B cell (primary cell): ENCODE measurements at regions not wholly inside any gene's neighbourhood (a gene's known extent, or its start where the extent isn't known, plus 50 kb on each side); places are given as distances from the start of the nearest gene placed in this dataset.

ENCODE experiments used
- ATAC-seq: fragments of 200-7000 bp; cut with Tn5 transposase; one replicate; pipeline ENCODE4 v1.10.0; 2021; ENCODE audit warnings: low read depth, mild to moderate bottlenecking, moderate number of reproducible peaks, moderate library complexity
- CTCF ChIA-PET: fragments of 350-600 bp; sonication (Branson Sonifier 250); formaldehyde crosslinking; loops from one replicate; lab custom pipeline; 2021; ENCODE audit warnings: antibody characterized with exemption, inconsistent platforms; lab: Charles Lee
- POLR2A ChIA-PET: fragments of 350-600 bp; sonication (Branson Sonifier 250); formaldehyde crosslinking; loops from one replicate; lab custom pipeline; 2021; ENCODE audit warnings: antibody characterized with exemption; lab: Charles Lee
- DNase-seq: peaks from one replicate; pipeline ENCODE4 v3.0.0; 2013
- H2AFZ ChIP-seq: 2 replicates; pipeline ENCODE4 v1.6.1; 2012; ENCODE audit warnings: mild to moderate bottlenecking, low read depth, low read length; ENCODE audit not compliant: insufficient read depth, poor library complexity, severe bottlenecking
- H3K27ac ChIP-seq, 2 donors: 1 replicate in 1 of 2; 2 replicates in 1 of 2; pipeline ENCODE4 v1.5.1; 2012 to 2013; ENCODE audit warnings: low read length in 2 of 2, mild to moderate bottlenecking in 2 of 2, moderate library complexity in 1 of 2
- H3K27me3 ChIP-seq, 4 experiments: fragments of 200-600 bp in 1 of 4; sonication (generic) in 1 of 4; replicated peaks in 1 of 4; 1 replicate in 2 of 4; 2 replicates in 2 of 4; pipeline versions ENCODE4 v1.6.1 to v1.7.0; 2013 to 2016; ENCODE audit warnings: low read length in 3 of 4, mild to moderate bottlenecking in 2 of 4, mixed read lengths in 1 of 4, moderate library complexity in 1 of 4; ENCODE audit not compliant: insufficient read depth in 4 of 4, control insufficient read depth in 3 of 4; ENCODE audit errors: control extremely low read depth in 1 of 4
- H3K36me3 ChIP-seq, 2 experiments: replicated peaks in 1 of 2; 1 replicate in 1 of 2; 2 replicates in 1 of 2; pipeline versions ENCODE4 v1.6.1 to v1.7.1; 2013; ENCODE audit warnings: low read length in 1 of 2; ENCODE audit not compliant: insufficient read depth in 2 of 2, control insufficient read depth in 1 of 2; ENCODE audit errors: control extremely low read depth in 1 of 2, extremely low read depth in 1 of 2
- H3K4me1 ChIP-seq, 2 donors: fragments of 200-600 bp in 1 of 2; sonication (generic) in 1 of 2; 1 replicate in 1 of 2; 2 replicates in 1 of 2; pipeline versions ENCODE4 v1.5.1 to v1.6.1; 2013 to 2017; ENCODE audit warnings: low read length in 2 of 2; ENCODE audit not compliant: control insufficient read depth in 2 of 2, insufficient read depth in 2 of 2
- H3K4me2 ChIP-seq: replicated peaks from 2 replicates; pipeline ENCODE3; 2012; ENCODE audit warnings: mild to moderate bottlenecking, low read depth, low read length; ENCODE audit not compliant: poor library complexity, severe bottlenecking
- H3K4me3 ChIP-seq, 5 experiments: fragments of 200-600 bp in 1 of 5; sonication (generic) in 1 of 5; 1 replicate in 3 of 5; 2 replicates in 2 of 5; pipeline versions ENCODE4 v1.5.1 to v1.7.0; 2011 to 2016; ENCODE audit warnings: low read length in 4 of 5, mild to moderate bottlenecking in 4 of 5, low read depth in 2 of 5, control low read depth in 1 of 5, moderate library complexity in 1 of 5; ENCODE audit not compliant: insufficient read depth in 1 of 5; ENCODE audit errors: control extremely low read depth in 1 of 5, extremely low read depth in 1 of 5
- H3K79me2 ChIP-seq: fragments of 200-600 bp; sonication (generic); one replicate; pipeline ENCODE4 v1.6.0; 2016; ENCODE audit warnings: low read length; ENCODE audit not compliant: control insufficient read depth, insufficient read depth
- H3K9ac ChIP-seq: fragments of 200-600 bp; sonication (generic); 2 replicates; pipeline ENCODE4 v1.6.1; 2017; ENCODE audit warnings: mild to moderate bottlenecking, low read length, moderate library complexity
- H3K9me3 ChIP-seq, 3 donors: one replicate each; pipeline versions ENCODE4 v1.6.1 to v1.7.1; 2013; ENCODE audit warnings: low read length in 2 of 3; ENCODE audit not compliant: control insufficient read depth in 2 of 3, insufficient read depth in 1 of 3; ENCODE audit errors: control extremely low read depth in 1 of 3
- H4K20me1 ChIP-seq: 2 replicates; pipeline ENCODE4 v1.6.0; 2012; ENCODE audit warnings: mild to moderate bottlenecking, low read length; ENCODE audit not compliant: insufficient read depth, control insufficient read depth, poor library complexity, severe bottlenecking
- H3K27ac Mint-ChIP-seq: one replicate; pipeline ENCODE4 v1.8.0; 2021; ENCODE audit warnings: mixed read lengths
- H3K27me3 Mint-ChIP-seq: one replicate; pipeline ENCODE4 v1.8.0; 2021; ENCODE audit warnings: mixed read lengths
- H3K4me1 Mint-ChIP-seq: one replicate; pipeline ENCODE4 v1.8.0; 2021; ENCODE audit warnings: mixed read lengths
- H3K4me3 Mint-ChIP-seq: one replicate; pipeline ENCODE4 v1.8.0; 2021; ENCODE audit warnings: mixed read lengths
- H3K9me3 Mint-ChIP-seq: one replicate; pipeline ENCODE4 v1.8.0; 2022; ENCODE audit warnings: mixed read lengths; ENCODE audit not compliant: insufficient read depth
- CTCF ChIP-seq: fragments of 200-600 bp; IDR thresholded peaks from one replicate; pipeline ENCODE4 v1.8.0; 2022; ENCODE audit warnings: antibody characterized with exemption, mild to moderate bottlenecking
- EZH2 ChIP-seq: IDR thresholded peaks from 2 replicates; pipeline ENCODE4 v1.6.1; 2012; ENCODE audit warnings: borderline replicate concordance, low read depth, mild to moderate bottlenecking, moderate library complexity, low read length; ENCODE audit not compliant: insufficient read depth, poor library complexity, severe bottlenecking
- WGBS: methylation state at CpG from one replicate; pipeline ENCODE4 v1.1.5; 2013; ENCODE audit warnings: missing lambda C conversion rate; ENCODE audit not compliant: insufficient coverage; 5-methylcytosine and 5-hydroxymethylcytosine counted together
- intact Hi-C: fragments of 100-400 bp; cut with micrococcal nuclease; formaldehyde crosslinking; loops from one replicate; pipeline ENCODE4 v1.10.0; 2022

- no peaks in the 10 kb centered on the region for H3K27me3 Mint-ChIP-seq
These were observed 172.0 kb upstream of the NTM start for GRCh38 chr11:131198161-131199014.

GRCh38 chr11:131199015-131199280 lies 171.5 kb upstream of the NTM start:
- ChIA-PET POLR2A (no interaction called here), CTCF (no interaction called here)
- Histone ChIP-seq H3K27ac (no peak overlapping the region), H3K9me3 (peaks cover 0 to 12% (median 0%) of the 10 kb centered on the region in 3 donors), H4K20me1 (no peaks in the 10 kb centered on the region), H3K4me3 (no peak overlapping the region), H3K36me3 (no peaks in the 10 kb centered on the region), H2AFZ (no peak overlapping the region), H3K9ac (no peak overlapping the region), H3K4me1 (no peaks in the 10 kb centered on the region), H3K4me2 (no peak overlapping the region), H3K79me2 (no peaks in the 10 kb centered on the region), H3K27me3 (no peaks in the 10 kb centered on the region)
- DNase-seq: no peak
- ATAC-seq: no peak
- Mint-ChIP-seq H3K4me3 (no peak overlapping the region), H3K27me3 (no peaks in the 10 kb centered on the region), H3K9me3 (no peaks in the 10 kb centered on the region), H3K27ac (no peak overlapping the region), H3K4me1 (no peaks in the 10 kb centered on the region)
- 93% methylated on average over 8 of the region's 8 CpGs for WGBS
- TF ChIP-seq EZH2 (no peak), CTCF (no peak)
- intact Hi-C loops: no loop called here

More at GRCh38 chr11:131198161-131199014, 172.0 kb upstream of the NTM start:
- ChIA-PET POLR2A (no interaction called here), CTCF (no interaction called here)
- Histone ChIP-seq H3K27me3 (no peaks in the 10 kb centered on the region), H3K27ac (no peak overlapping the region), H2AFZ (no peak overlapping the region), H3K4me2 (no peak overlapping the region), H3K9me3 (peaks cover 0 to 12% (median 0%) of the 10 kb centered on the region in 3 donors), H3K79me2 (no peaks in the 10 kb centered on the region), H3K36me3 (no peaks in the 10 kb centered on the region), H3K9ac (no peak overlapping the region), H3K4me3 (no peak overlapping the region), H3K4me1 (no peaks in the 10 kb centered on the region), H4K20me1 (no peaks in the 10 kb centered on the region)
- TF ChIP-seq CTCF (no peak), EZH2 (no peak)
- Mint-ChIP-seq H3K27ac (no peak overlapping the region), H3K4me3 (no peak overlapping the region), H3K9me3 (no peaks in the 10 kb centered on the region), H3K4me1 (no peaks in the 10 kb centered on the region)
- ATAC-seq: no peak
- no peak for DNase-seq
- WGBS: 84% methylated on average over 15 of the region's 15 CpGs
- intact Hi-C loops: no loop called here
